Breast epithelium (tissue), 4 donors: ENCODE measurements at regions not wholly inside any gene's neighbourhood (a gene's known extent, or its start where the extent isn't known, plus 50 kb on each side); places are given as distances from the start of the nearest gene placed in this dataset.
"Not testable (repeated sequence)": the region's sequence is repeated elsewhere in the genome, so short reads cannot be mapped to it uniquely, and the experiment has no call there.

Experiments
- DNase-seq, 2 donors: peaks; one replicate each; pipeline ENCODE4 v3.0.0-alpha.2; 2019; ENCODE audit warnings: low spot score in 2 of 2
- H3K27ac ChIP-seq, 2 donors: fragments of 200-600 bp; sonication (generic) in 1 of 2; one replicate each; pipeline ENCODE4 v1.5.1; 2016 to 2019; ENCODE audit warnings: mild to moderate bottlenecking in 1 of 2
- H3K27me3 ChIP-seq, 2 donors: fragments of 200-600 bp; sonication (generic) in 1 of 2; one replicate each; pipeline versions ENCODE4 v1.5.1 to v1.6.0; 2017 to 2019; ENCODE audit warnings: control low read depth in 1 of 2, mild to moderate bottlenecking in 1 of 2
- H3K36me3 ChIP-seq: fragments of 200-600 bp; one replicate; pipeline ENCODE4 v1.5.1; 2019
- H3K4me1 ChIP-seq, 2 donors: fragments of 200-600 bp; sonication (generic); one replicate each; pipeline ENCODE4 v1.5.1; 2016 to 2019; ENCODE audit warnings: control low read depth in 1 of 2
- H3K4me3 ChIP-seq, 3 donors: fragments of 200-600 bp; sonication (generic); 1 replicate in 2 of 3; 2 replicates in 1 of 3; pipeline ENCODE4 v1.5.1; 2016 to 2019; ENCODE audit warnings: mild to moderate bottlenecking in 3 of 3, moderate library complexity in 2 of 3
- H3K9me3 ChIP-seq, 2 donors: fragments of 200-600 bp; sonication (generic) in 1 of 2; one replicate each; pipeline ENCODE4 v1.5.1; 2016 to 2019; ENCODE audit warnings: control low read depth in 1 of 2
- CTCF ChIP-seq, 3 donors: fragments of 450-650 bp; IDR thresholded peaks; one replicate each; pipeline ENCODE4 v1.5.1; 2016 to 2017; ENCODE audit warnings: antibody characterized with exemption in 3 of 3, mild to moderate bottlenecking in 3 of 3, moderate library complexity in 3 of 3
- POLR2A ChIP-seq: fragments of 450-650 bp; IDR thresholded peaks from one replicate; pipeline ENCODE4 v1.6.1; 2016; ENCODE audit warnings: antibody characterized with exemption, mild to moderate bottlenecking, moderate library complexity
- POLR2AphosphoS5 ChIP-seq, 3 donors: sonication (generic); formaldehyde crosslinking; IDR thresholded peaks; one replicate each; pipeline ENCODE4 v1.6.1; 2017; ENCODE audit warnings: antibody characterized with exemption in 3 of 3
- intact Hi-C: fragments of 100-400 bp; cut with DNase I; formaldehyde crosslinking; loops from one replicate; pipeline ENCODE4 v1.15.1; 2023; ENCODE audit warnings: low total_unique reads

DNA sequence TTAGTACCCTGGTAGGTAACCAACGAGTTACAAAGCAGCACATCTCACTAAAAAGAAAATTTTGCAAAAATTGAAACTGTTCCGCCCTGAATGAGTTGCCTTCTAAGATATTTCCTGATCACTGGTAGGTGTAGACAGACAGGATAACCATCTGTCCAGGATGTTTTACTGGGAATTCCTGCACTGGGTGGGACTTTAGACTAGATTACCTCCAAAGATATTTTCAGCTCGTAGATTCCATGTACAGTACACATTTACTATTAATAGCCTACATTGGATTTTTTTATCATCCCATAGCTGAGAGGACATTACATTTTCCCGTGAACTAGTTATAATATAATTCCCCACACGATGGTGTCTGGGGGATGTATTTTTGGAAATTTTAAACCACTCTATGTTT lies 139.6 kb downstream of the DYRK2 start:
- Histone ChIP-seq H3K4me1 (no peaks in the 10 kb centered on the region), H3K27me3 (no peaks in the 10 kb centered on the region), H3K9me3 (no peaks in the 10 kb centered on the region), H3K27ac (no peak overlapping the region), H3K36me3 (no peaks in the 10 kb centered on the region), H3K4me3 (no peak overlapping the region)
- intact Hi-C loops = loop anchor here (5.0 kb wide), 1 partner anchor 286 kb away; no protein-coding TSS in a partner anchor
- TF ChIP-seq CTCF (IDR thresholded peaks at IDR 0.05) = no peak
- TF ChIP-seq POLR2AphosphoS5 (IDR thresholded peaks at IDR 0.05) = no peak
- no peak for TF ChIP-seq POLR2A
- no peak for DNase-seq

GRCh38 chr12:67789266-67789665 lies 140.7 kb downstream of the DYRK2 start:
- H3K4me1 ChIP-seq = no peaks in the 10 kb centered on the region
- intact Hi-C loops = loop anchor here (5.0 kb wide), 1 partner anchor 287 kb away; no protein-coding TSS in a partner anchor
- no peaks in the 10 kb centered on the region for H3K36me3 ChIP-seq
- no peaks in the 10 kb centered on the region for H3K27me3 ChIP-seq
- H3K27ac ChIP-seq = no peak overlapping the region
- no peaks in the 10 kb centered on the region for H3K9me3 ChIP-seq
- TF ChIP-seq CTCF (IDR thresholded peaks at IDR 0.05) (no peak), POLR2A (no peak), POLR2AphosphoS5 (IDR thresholded peaks at IDR 0.05) (no peak)
- no peak for DNase-seq
- H3K4me3 ChIP-seq = no peak overlapping the region

GRCh38 chr12:67790660-67791059 lies 142.1 kb downstream of the DYRK2 start:
- no peak overlapping the region for H3K27ac ChIP-seq
- H3K27me3 ChIP-seq = no peaks in the 10 kb centered on the region
- TF ChIP-seq POLR2AphosphoS5 (IDR thresholded peaks at IDR 0.05) = no peak
- no peak for TF ChIP-seq CTCF (IDR thresholded peaks at IDR 0.05)
- no peak for TF ChIP-seq POLR2A
- no peak for DNase-seq
- H3K36me3 ChIP-seq = no peaks in the 10 kb centered on the region
- intact Hi-C loops = no loop called here
- H3K4me3 ChIP-seq = no peak overlapping the region
- H3K4me1 ChIP-seq = no peaks in the 10 kb centered on the region
- H3K9me3 ChIP-seq = no peaks in the 10 kb centered on the region

DNA sequence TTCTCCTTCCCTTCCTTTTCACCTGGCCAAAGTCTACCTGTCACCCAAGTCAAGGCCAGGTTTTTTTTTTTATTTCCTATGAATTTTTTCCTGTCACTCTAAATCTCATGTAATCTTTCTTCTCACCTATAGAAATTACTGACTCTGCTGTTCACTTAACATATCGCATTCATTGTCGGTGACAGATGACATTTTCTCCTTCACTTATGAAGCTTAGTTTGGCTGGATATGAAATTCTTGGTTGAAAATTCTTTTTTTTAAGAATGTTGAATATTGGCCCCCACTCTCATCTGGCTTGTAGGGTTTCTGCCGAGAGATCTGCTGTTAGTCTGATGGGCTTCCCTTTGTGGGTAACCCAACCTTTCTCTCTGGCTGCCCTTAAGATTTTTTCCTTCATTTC lies 142.8 kb downstream of the DYRK2 start:
- DNase-seq, intact Hi-C loops, H3K27ac ChIP-seq, H3K4me1 ChIP-seq, H3K4me3 ChIP-seq, H3K9me3 ChIP-seq, H3K27me3 ChIP-seq, H3K36me3 ChIP-seq: not testable (repeated sequence)

GRCh38 chr12:67792185-67792584 lies 143.6 kb downstream of the DYRK2 start:
- Histone ChIP-seq H3K36me3 (no peaks in the 10 kb centered on the region), H3K27ac (no peak overlapping the region), H3K4me3 (no peak overlapping the region), H3K9me3 (no peaks in the 10 kb centered on the region), H3K27me3 (no peaks in the 10 kb centered on the region), H3K4me1 (no peaks in the 10 kb centered on the region)
- DNase-seq = no peak
- TF ChIP-seq POLR2AphosphoS5 (IDR thresholded peaks at IDR 0.05) = no peak
- TF ChIP-seq POLR2A = no peak
- TF ChIP-seq CTCF (IDR thresholded peaks at IDR 0.05) = no peak
- intact Hi-C loops = no loop called here

GRCh38 chr12:67794161-67794560 lies 145.6 kb downstream of the DYRK2 start:
- TF ChIP-seq CTCF (IDR thresholded peaks at IDR 0.05) = no peak
- TF ChIP-seq POLR2A = no peak
- TF ChIP-seq POLR2AphosphoS5 (IDR thresholded peaks at IDR 0.05) = no peak
- no peak for DNase-seq
- intact Hi-C loops = no loop called here

More at GRCh38 chr12:67794161-67794560, 145.6 kb downstream of the DYRK2 start:
- H3K9me3 ChIP-seq = no peaks in the 10 kb centered on the region
- H3K4me3 ChIP-seq = no peak overlapping the region
- no peaks in the 10 kb centered on the region for H3K36me3 ChIP-seq
- no peaks in the 10 kb centered on the region for H3K4me1 ChIP-seq
- H3K27ac ChIP-seq = no peak overlapping the region
- no peaks in the 10 kb centered on the region for H3K27me3 ChIP-seq
